ENCODE measurements at regions not wholly inside any gene's neighbourhood (a gene's known extent, or its start where the extent isn't known, plus 50 kb on each side); places are given as distances from the start of the nearest gene placed in this dataset.

DNA sequence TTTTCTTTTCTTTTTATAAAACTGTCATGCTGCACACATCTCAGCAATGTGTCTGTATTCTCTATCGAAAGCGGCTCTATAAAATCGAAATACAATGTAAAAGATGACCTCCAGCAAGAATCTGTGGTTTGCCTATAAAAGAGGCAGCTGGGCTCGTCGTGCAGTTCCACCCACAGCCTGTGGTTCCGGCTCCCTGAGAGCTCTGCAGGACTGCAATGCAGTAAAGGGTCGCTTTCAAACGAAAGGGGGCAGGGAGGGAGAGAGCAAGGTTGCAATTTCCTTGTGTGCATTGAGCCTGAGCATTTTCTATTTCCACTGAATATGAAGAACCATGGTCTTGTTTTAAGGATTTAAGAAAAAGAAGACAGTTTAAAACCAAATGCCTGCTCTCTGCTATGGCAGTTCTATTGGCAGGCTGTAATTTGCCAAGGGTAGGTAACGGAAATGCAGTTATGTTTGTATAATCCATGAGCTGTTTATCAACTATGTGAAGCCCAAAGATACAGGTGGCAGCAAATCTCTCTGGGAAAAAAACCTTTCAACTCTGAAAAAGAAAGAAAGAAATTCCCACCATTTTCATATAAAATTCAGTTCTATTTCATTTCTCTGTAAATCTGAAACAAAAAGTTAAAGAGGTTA, 236.5 kb downstream of the HACE1 start:
- CTCF ChIA-PET = no interaction called here
- WGBS (ENCODE audit: low lambda C conversion rate) = 70% methylated on average over 9 of the region's 9 CpGs
- H3K4me2 ChIP-seq = no peak overlapping the region

DNA sequence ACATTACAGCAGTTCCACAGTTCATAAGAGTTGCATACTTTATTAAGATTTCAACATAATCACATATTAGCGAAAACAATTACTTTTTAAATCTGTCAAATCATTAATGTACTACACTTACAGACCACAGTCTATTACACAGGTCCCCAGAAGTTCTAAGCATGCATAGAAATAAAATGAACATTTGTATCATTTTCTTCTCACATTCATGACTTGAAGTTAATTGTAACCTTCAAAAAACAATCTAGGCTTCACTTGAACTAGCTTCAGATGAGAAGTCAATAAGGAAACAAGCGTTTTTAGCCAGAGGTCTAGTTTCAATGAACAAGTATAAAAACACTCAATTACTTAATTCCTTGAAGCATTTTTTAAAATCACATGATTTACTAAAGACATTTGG, 238.3 kb downstream of the HACE1 start:
- Histone ChIP-seq H4K20me1 (ENCODE audit: insufficient read depth) (no peaks in the 10 kb centered on the region), H3K27ac (ENCODE audit: low read depth in 2 of 2, low read length in 1 of 2) (no peak overlapping the region), H3K27me3 (ENCODE audit: insufficient read depth) (no peaks in the 10 kb centered on the region), H3K36me3 (replicated peaks in 1 of 2; ENCODE audit: control insufficient read depth in 1 of 2, insufficient read depth in 2 of 2, low read length in 1 of 2) (no peaks in the 10 kb centered on the region), H3F3A (replicated peaks; ENCODE audit: insufficient read depth) (no peaks in the 10 kb centered on the region), H3K9ac (no peak overlapping the region), H3K4me1 (ENCODE audit: control insufficient read depth in 1 of 2, insufficient read depth in 2 of 2, low read depth in 1 of 2, low read length in 1 of 2) (no peaks in the 10 kb centered on the region), H2AFZ (ENCODE audit: low read depth) (no peak overlapping the region), H3K4me3 (ENCODE audit: low read depth in 2 of 2, low read length in 1 of 2) (no peak overlapping the region), H3K9me3 (no peaks in the 10 kb centered on the region), H3K79me2 (ENCODE audit: insufficient read depth) (no peaks in the 10 kb centered on the region), H3K4me2 (no peak overlapping the region), H3K9me2 (0 out of 2 replicates have a peak, but pooled peaks cover 4% of the 10 kb centered on the region)
- DNase-seq = no peak
- ChIA-PET POLR2A (no interaction called here), CTCF (no interaction called here)
- WGBS (ENCODE audit: low lambda C conversion rate) = 84% methylated on average over 2 of the region's 2 CpGs
- TF ChIP-seq, protein P1, sequence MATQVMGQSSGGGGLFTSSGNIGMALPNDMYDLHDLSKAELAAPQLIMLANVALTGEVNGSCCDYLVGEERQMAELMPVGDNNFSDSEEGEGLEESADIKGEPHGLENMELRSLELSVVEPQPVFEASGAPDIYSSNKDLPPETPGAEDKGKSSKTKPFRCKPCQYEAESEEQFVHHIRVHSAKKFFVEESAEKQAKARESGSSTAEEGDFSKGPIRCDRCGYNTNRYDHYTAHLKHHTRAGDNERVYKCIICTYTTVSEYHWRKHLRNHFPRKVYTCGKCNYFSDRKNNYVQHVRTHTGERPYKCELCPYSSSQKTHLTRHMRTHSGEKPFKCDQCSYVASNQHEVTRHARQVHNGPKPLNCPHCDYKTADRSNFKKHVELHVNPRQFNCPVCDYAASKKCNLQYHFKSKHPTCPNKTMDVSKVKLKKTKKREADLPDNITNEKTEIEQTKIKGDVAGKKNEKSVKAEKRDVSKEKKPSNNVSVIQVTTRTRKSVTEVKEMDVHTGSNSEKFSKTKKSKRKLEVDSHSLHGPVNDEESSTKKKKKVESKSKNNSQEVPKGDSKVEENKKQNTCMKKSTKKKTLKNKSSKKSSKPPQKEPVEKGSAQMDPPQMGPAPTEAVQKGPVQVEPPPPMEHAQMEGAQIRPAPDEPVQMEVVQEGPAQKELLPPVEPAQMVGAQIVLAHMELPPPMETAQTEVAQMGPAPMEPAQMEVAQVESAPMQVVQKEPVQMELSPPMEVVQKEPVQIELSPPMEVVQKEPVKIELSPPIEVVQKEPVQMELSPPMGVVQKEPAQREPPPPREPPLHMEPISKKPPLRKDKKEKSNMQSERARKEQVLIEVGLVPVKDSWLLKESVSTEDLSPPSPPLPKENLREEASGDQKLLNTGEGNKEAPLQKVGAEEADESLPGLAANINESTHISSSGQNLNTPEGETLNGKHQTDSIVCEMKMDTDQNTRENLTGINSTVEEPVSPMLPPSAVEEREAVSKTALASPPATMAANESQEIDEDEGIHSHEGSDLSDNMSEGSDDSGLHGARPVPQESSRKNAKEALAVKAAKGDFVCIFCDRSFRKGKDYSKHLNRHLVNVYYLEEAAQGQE (IDR thresholded peaks at IDR 0.05; ENCODE audit: low read depth, low read length) = no peak
- TF ChIP-seq RFX5 (IDR thresholded peaks at IDR 0.05; ENCODE audit: low read length) = no peak
- TF ChIP-seq, protein P2, sequence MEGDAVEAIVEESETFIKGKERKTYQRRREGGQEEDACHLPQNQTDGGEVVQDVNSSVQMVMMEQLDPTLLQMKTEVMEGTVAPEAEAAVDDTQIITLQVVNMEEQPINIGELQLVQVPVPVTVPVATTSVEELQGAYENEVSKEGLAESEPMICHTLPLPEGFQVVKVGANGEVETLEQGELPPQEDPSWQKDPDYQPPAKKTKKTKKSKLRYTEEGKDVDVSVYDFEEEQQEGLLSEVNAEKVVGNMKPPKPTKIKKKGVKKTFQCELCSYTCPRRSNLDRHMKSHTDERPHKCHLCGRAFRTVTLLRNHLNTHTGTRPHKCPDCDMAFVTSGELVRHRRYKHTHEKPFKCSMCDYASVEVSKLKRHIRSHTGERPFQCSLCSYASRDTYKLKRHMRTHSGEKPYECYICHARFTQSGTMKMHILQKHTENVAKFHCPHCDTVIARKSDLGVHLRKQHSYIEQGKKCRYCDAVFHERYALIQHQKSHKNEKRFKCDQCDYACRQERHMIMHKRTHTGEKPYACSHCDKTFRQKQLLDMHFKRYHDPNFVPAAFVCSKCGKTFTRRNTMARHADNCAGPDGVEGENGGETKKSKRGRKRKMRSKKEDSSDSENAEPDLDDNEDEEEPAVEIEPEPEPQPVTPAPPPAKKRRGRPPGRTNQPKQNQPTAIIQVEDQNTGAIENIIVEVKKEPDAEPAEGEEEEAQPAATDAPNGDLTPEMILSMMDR (IDR thresholded peaks at IDR 0.05) = no peak
- no peak for TF ChIP-seq EZH2phosphoT487 (IDR thresholded peaks at IDR 0.05; ENCODE audit: borderline replicate concordance, low read depth)
- TF ChIP-seq FOXM1 (IDR thresholded peaks at IDR 0.05; ENCODE audit: low read depth) = no peak
- TF ChIP-seq, protein P3, sequence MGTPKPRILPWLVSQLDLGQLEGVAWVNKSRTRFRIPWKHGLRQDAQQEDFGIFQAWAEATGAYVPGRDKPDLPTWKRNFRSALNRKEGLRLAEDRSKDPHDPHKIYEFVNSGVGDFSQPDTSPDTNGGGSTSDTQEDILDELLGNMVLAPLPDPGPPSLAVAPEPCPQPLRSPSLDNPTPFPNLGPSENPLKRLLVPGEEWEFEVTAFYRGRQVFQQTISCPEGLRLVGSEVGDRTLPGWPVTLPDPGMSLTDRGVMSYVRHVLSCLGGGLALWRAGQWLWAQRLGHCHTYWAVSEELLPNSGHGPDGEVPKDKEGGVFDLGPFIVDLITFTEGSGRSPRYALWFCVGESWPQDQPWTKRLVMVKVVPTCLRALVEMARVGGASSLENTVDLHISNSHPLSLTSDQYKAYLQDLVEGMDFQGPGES (IDR thresholded peaks at IDR 0.05; ENCODE audit: low read depth, low read length) = no peak
- no peak for TF ChIP-seq POLR2AphosphoS5 (IDR thresholded peaks at IDR 0.05; ENCODE audit: low read depth, low read length)
- no peak for TF ChIP-seq RXRA (IDR thresholded peaks at IDR 0.05; ENCODE audit: borderline replicate concordance, low read depth)

More for the DNA sequence above, 236.5 kb downstream of the HACE1 start:
- POLR2A ChIA-PET = no interaction called here
- Histone ChIP-seq H3K27me3 (ENCODE audit: insufficient read depth) (no peaks in the 10 kb centered on the region), H2AFZ (ENCODE audit: low read depth) (no peak overlapping the region), H4K20me1 (ENCODE audit: insufficient read depth) (no peaks in the 10 kb centered on the region), H3K4me1 (ENCODE audit: control insufficient read depth in 1 of 2, insufficient read depth in 2 of 2, low read depth in 1 of 2, low read length in 1 of 2) (no peaks in the 10 kb centered on the region), H3K36me3 (replicated peaks in 1 of 2; ENCODE audit: control insufficient read depth in 1 of 2, insufficient read depth in 2 of 2, low read length in 1 of 2) (no peaks in the 10 kb centered on the region), H3K27ac (ENCODE audit: low read depth in 2 of 2, low read length in 1 of 2) (no peak overlapping the region), H3K79me2 (ENCODE audit: insufficient read depth) (no peaks in the 10 kb centered on the region), H3K9me2 (0 out of 2 replicates have a peak, but pooled peaks cover 4% of the 10 kb centered on the region), H3K9me3 (no peaks in the 10 kb centered on the region), H3F3A (replicated peaks; ENCODE audit: insufficient read depth) (no peaks in the 10 kb centered on the region), H3K9ac (no peak overlapping the region), H3K4me3 (ENCODE audit: low read depth in 2 of 2, low read length in 1 of 2) (no peak overlapping the region)
- TF ChIP-seq JUND (IDR thresholded peaks at IDR 0.05) (no peak), SMC3 (IDR thresholded peaks at IDR 0.05; ENCODE audit: low read depth, low read length) (no peak), EP300 (IDR thresholded peaks at IDR 0.05; ENCODE audit: borderline replicate concordance in 1 of 2, low read depth in 1 of 2, low read length in 1 of 2) (no peak), MEF2A (IDR thresholded peaks at IDR 0.05; ENCODE audit: borderline replicate concordance, low read depth) (no peak), FOSL2 (IDR thresholded peaks at IDR 0.05; ENCODE audit: borderline replicate concordance, low read depth) (no peak), RAD21 (IDR thresholded peaks at IDR 0.05; ENCODE audit: low read length) (no peak), TEAD4 (IDR thresholded peaks at IDR 0.05; ENCODE audit: borderline replicate concordance, insufficient read depth) (no peak), EZH2phosphoT487 (IDR thresholded peaks at IDR 0.05; ENCODE audit: borderline replicate concordance, low read depth) (no peak), YY1 (IDR thresholded peaks at IDR 0.05; ENCODE audit: low read depth) (no peak), RXRA (IDR thresholded peaks at IDR 0.05; ENCODE audit: borderline replicate concordance, low read depth) (no peak), TCF12 (IDR thresholded peaks at IDR 0.05) (no peak), CHD2 (IDR thresholded peaks at IDR 0.05; ENCODE audit: low read length, partially characterized antibody) (no peak), RCOR1 (IDR thresholded peaks at IDR 0.05; ENCODE audit: low read length) (no peak), NRF1 (IDR thresholded peaks at IDR 0.05; ENCODE audit: low read depth, low read length) (no peak), RFX5 (IDR thresholded peaks at IDR 0.05; ENCODE audit: low read length) (no peak), ELF1 (IDR thresholded peaks at IDR 0.05) (no peak), MXI1 (IDR thresholded peaks at IDR 0.05; ENCODE audit: low read depth, low read length) (no peak)
- TF ChIP-seq, protein P4, sequence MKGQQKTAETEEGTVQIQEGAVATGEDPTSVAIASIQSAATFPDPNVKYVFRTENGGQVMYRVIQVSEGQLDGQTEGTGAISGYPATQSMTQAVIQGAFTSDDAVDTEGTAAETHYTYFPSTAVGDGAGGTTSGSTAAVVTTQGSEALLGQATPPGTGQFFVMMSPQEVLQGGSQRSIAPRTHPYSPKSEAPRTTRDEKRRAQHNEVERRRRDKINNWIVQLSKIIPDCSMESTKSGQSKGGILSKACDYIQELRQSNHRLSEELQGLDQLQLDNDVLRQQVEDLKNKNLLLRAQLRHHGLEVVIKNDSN (IDR thresholded peaks at IDR 0.05; ENCODE audit: borderline replicate concordance, low read depth) = no peak
- TF ChIP-seq, protein P5, sequence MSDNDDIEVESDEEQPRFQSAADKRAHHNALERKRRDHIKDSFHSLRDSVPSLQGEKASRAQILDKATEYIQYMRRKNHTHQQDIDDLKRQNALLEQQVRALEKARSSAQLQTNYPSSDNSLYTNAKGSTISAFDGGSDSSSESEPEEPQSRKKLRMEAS (IDR thresholded peaks at IDR 0.05; ENCODE audit: low read depth) = no peak
- TF ChIP-seq, protein P3 (IDR thresholded peaks at IDR 0.05; ENCODE audit: low read depth, low read length) = no peak
- DNase-seq = no peak
